Keratinocyte (primary cell): ENCODE measurements at regions not wholly inside any gene's neighbourhood (a gene's known extent, or its start where the extent isn't known, plus 50 kb on each side); places are given as distances from the start of the nearest gene placed in this dataset.

Source experiments
- DNase-seq: peaks from one replicate; pipeline ENCODE4 v3.0.0-alpha.2; 2011; ENCODE audit warnings: low read depth, missing footprints, low spot score
- FAIRE-seq: peaks from 2 replicates; lab custom pipeline; 2011; peaks lifted over from hg19 to GRCh38; lab: Jason Lieb, UNC
- H2AFZ ChIP-seq: 2 replicates; pipeline ENCODE4 v1.6.0; 2012; ENCODE audit warnings: low read length, control low read depth, inconsistent platforms; ENCODE audit not compliant: control insufficient read depth
- H3K27ac ChIP-seq: 2 replicates; pipeline ENCODE4 v1.5.1; 2011; ENCODE audit warnings: low read length; ENCODE audit not compliant: control insufficient read depth, insufficient read depth
- H3K27me3 ChIP-seq: 3 replicates; pipeline ENCODE4 v1.6.0; 2011; ENCODE audit warnings: low read length; ENCODE audit not compliant: control insufficient read depth, insufficient read depth; ENCODE audit errors: extremely low read depth
- H3K36me3 ChIP-seq, 2 experiments: 2 replicates in 1 of 2; 3 replicates in 1 of 2; pipeline ENCODE4 v1.5.1; 2011; ENCODE audit warnings: low read length in 2 of 2, mild to moderate bottlenecking in 1 of 2; ENCODE audit not compliant: control insufficient read depth in 2 of 2, insufficient read depth in 2 of 2; ENCODE audit errors: extremely low read depth in 1 of 2
- H3K4me1 ChIP-seq: 3 replicates; pipeline ENCODE4 v1.5.1; 2011; ENCODE audit warnings: low read length; ENCODE audit not compliant: control insufficient read depth, insufficient read depth; ENCODE audit errors: extremely low read depth
- H3K4me2 ChIP-seq: 3 replicates; pipeline ENCODE4 v1.6.0; 2011; ENCODE audit warnings: low read depth, low read length; ENCODE audit not compliant: control insufficient read depth, insufficient read depth; ENCODE audit errors: extremely low read depth
- H3K4me3 ChIP-seq, 3 experiments: fragments of 200-600 bp in 1 of 3; sonication (generic) in 1 of 3; 2 replicates in 2 of 3; 3 replicates in 1 of 3; pipeline ENCODE4 v1.5.1; 2011 to 2016; ENCODE audit warnings: low read length in 3 of 3, mild to moderate bottlenecking in 3 of 3, control low read depth in 2 of 3, inconsistent platforms in 1 of 3, low read depth in 1 of 3, mixed read lengths in 1 of 3, mixed run types in 1 of 3, moderate library complexity in 1 of 3; ENCODE audit not compliant: control insufficient read depth in 2 of 3, insufficient read depth in 2 of 3; ENCODE audit errors: extremely low read depth in 1 of 3
- H3K79me2 ChIP-seq: 2 replicates; pipeline ENCODE4 v1.6.0; 2012; ENCODE audit warnings: low read length; ENCODE audit not compliant: control insufficient read depth, insufficient read depth
- H3K9ac ChIP-seq: 3 replicates; pipeline ENCODE4 v1.6.0; 2011; ENCODE audit warnings: low read length; ENCODE audit not compliant: control insufficient read depth, insufficient read depth; ENCODE audit errors: extremely low read depth
- H3K9me1 ChIP-seq: 3 replicates; pipeline ENCODE4 v1.6.0; 2011; ENCODE audit warnings: low read length; ENCODE audit not compliant: control insufficient read depth, insufficient read depth; ENCODE audit errors: extremely low read depth
- H3K9me3 ChIP-seq: 2 replicates; pipeline ENCODE4 v1.5.1; 2012; ENCODE audit warnings: low read depth, low read length; ENCODE audit not compliant: control insufficient read depth
- H4K20me1 ChIP-seq: 3 replicates; pipeline ENCODE4 v1.6.0; 2011; ENCODE audit warnings: low read length; ENCODE audit not compliant: control insufficient read depth, insufficient read depth; ENCODE audit errors: extremely low read depth
- CTCF ChIP-seq, 3 experiments: IDR thresholded peaks in 1 of 3; conservative IDR thresholded peaks in 1 of 3; optimal IDR thresholded peaks in 1 of 3; 2 replicates in 2 of 3; 3 replicates in 1 of 3; pipeline versions ENCODE3 to v1.5.1; 2011; ENCODE audit warnings: low read length in 3 of 3, mild to moderate bottlenecking in 3 of 3, moderate library complexity in 2 of 3, control low read depth in 1 of 3, inconsistent platforms in 1 of 3; ENCODE audit not compliant: insufficient read depth in 2 of 3; ENCODE audit errors: extremely low read depth in 1 of 3
- EZH2 ChIP-seq: IDR thresholded peaks from one replicate; pipeline ENCODE4 v1.6.1; 2012; ENCODE audit warnings: inconsistent platforms, mild to moderate bottlenecking, low read length, moderate library complexity
- dilution Hi-C: fragments of 300-500 bp; cut with MboI; formaldehyde crosslinking; loops from one replicate; pipeline ENCODE4 v1.7.0; 2020; ENCODE audit warnings: low sequenced_read_pairs; ENCODE audit not compliant: extremely low pct_ligation_motif_present

- Histone ChIP-seq H2AFZ (no peak overlapping the region), H3K36me3 (no peaks in the 10 kb centered on the region), H3K4me2 (no peak overlapping the region), H3K27me3 (no peaks in the 10 kb centered on the region), H3K79me2 (no peaks in the 10 kb centered on the region), H3K9me3 (no peaks in the 10 kb centered on the region), H3K27ac (no peak overlapping the region), H4K20me1 (no peaks in the 10 kb centered on the region), H3K4me1 (no peaks in the 10 kb centered on the region), H3K4me3 (no peak overlapping the region), H3K9ac (no peak overlapping the region), H3K9me1 (no peaks in the 10 kb centered on the region)
- no peak for DNase-seq
- TF ChIP-seq EZH2, result no peak
- TF ChIP-seq CTCF (optimal IDR thresholded peaks at IDR 0.05 in 1 of 3, IDR thresholded peaks at IDR 0.05 in 1 of 3, conservative IDR thresholded peaks at IDR 0.05 in 1 of 3; ENCODE audit: extremely low read depth in 1 of 3, insufficient read depth in 2 of 3, low read length in 3 of 3), result no peak
- FAIRE-seq, result no peak
- dilution Hi-C loops, result no loop called here
Measured at GRCh38 chr6:147817042-147817689, 308.7 kb downstream of the SAMD5 start.

GRCh38 chr6:147820520-147820919, 312.0 kb downstream of the SAMD5 start:
- DNase-seq (no peak), FAIRE-seq (no peak)
- TF ChIP-seq CTCF (optimal IDR thresholded peaks at IDR 0.05 in 1 of 3, IDR thresholded peaks at IDR 0.05 in 1 of 3, conservative IDR thresholded peaks at IDR 0.05 in 1 of 3; ENCODE audit: extremely low read depth in 1 of 3, insufficient read depth in 2 of 3, low read length in 3 of 3) (no peak), EZH2 (no peak)
- Histone ChIP-seq H3K36me3 (no peaks in the 10 kb centered on the region), H3K9ac (no peak overlapping the region), H3K4me1 (no peaks in the 10 kb centered on the region), H3K4me3 (no peak overlapping the region), H3K79me2 (no peaks in the 10 kb centered on the region), H3K27ac (no peak overlapping the region), H3K27me3 (no peaks in the 10 kb centered on the region), H3K9me3 (no peaks in the 10 kb centered on the region), H3K9me1 (no peaks in the 10 kb centered on the region), H2AFZ (no peak overlapping the region), H4K20me1 (no peaks in the 10 kb centered on the region), H3K4me2 (no peak overlapping the region)
- dilution Hi-C loops, result no loop called here
